Thyroid gland (tissue), 4 donors: ENCODE measurements at regions not wholly inside any gene's neighbourhood (a gene's known extent, or its start where the extent isn't known, plus 50 kb on each side); places are given as distances from the start of the nearest gene placed in this dataset.

Source experiments
- DNase-seq, 2 donors: peaks; one replicate each; pipeline ENCODE4 v3.0.0-alpha.2; 2019
- H3K27ac ChIP-seq, 3 donors: fragments of 200-600 bp; sonication (generic); 1 replicate in 2 of 3; 2 replicates in 1 of 3; pipeline ENCODE4 v1.5.1; 2016 to 2019; ENCODE audit warnings: mild to moderate bottlenecking in 1 of 3, moderate library complexity in 1 of 3
- H3K27me3 ChIP-seq: fragments of 200-600 bp; sonication (generic); one replicate; pipeline ENCODE4 v1.5.1; 2019
- H3K36me3 ChIP-seq, 2 donors: fragments of 200-600 bp; sonication (generic); one replicate each; pipeline ENCODE4 v1.5.1; 2016 to 2019
- H3K4me1 ChIP-seq, 2 donors: fragments of 200-600 bp; sonication (generic); one replicate each; pipeline ENCODE4 v1.5.1; 2017 to 2019
- H3K4me3 ChIP-seq, 3 donors: fragments of 200-600 bp; sonication (generic); replicated peaks in 1 of 3; 1 replicate in 2 of 3; 2 replicates in 1 of 3; pipeline ENCODE4 v1.5.1; 2016; ENCODE audit warnings: mild to moderate bottlenecking in 1 of 3
- H3K9me3 ChIP-seq: fragments of 200-600 bp; sonication (generic); one replicate; pipeline ENCODE4 v1.5.1; 2017
- CTCF ChIP-seq, 6 experiments: fragments of 200-600 bp in 3 of 6; fragments of 450-650 bp in 3 of 6; sonication (generic) in 3 of 6; IDR thresholded peaks; one replicate each; pipeline ENCODE4 v1.5.1; 2016 to 2019; ENCODE audit warnings: antibody characterized with exemption in 6 of 6, mild to moderate bottlenecking in 2 of 6, inconsistent platforms in 1 of 6, moderate library complexity in 1 of 6
- POLR2A ChIP-seq, 2 donors: fragments of 450-650 bp; IDR thresholded peaks; one replicate each; pipeline ENCODE4 v1.6.1; 2017; ENCODE audit warnings: antibody characterized with exemption in 2 of 2, mild to moderate bottlenecking in 2 of 2, moderate library complexity in 1 of 2
- WGBS, 2 donors: methylation state at CpG; one replicate each; pipeline ENCODE4 v1.1.5; 2017; 5-methylcytosine and 5-hydroxymethylcytosine counted together
- intact Hi-C: fragments of 100-400 bp; cut with DNase I; formaldehyde crosslinking; loops from one replicate; pipeline ENCODE4 v1.15.1; 2023

- intact Hi-C loops = no loop called here
Observed at GRCh38 chr1:209062081-209062620, 521.4 kb upstream of the CAMK1G start.

GRCh38 chr1:209062863-209063262 lies 520.7 kb upstream of the CAMK1G start:
- TF ChIP-seq CTCF (IDR thresholded peaks at IDR 0.05) = no peak
- TF ChIP-seq POLR2A (IDR thresholded peaks at IDR 0.05) = no peak
- Histone ChIP-seq H3K27ac (no peak overlapping the region), H3K27me3 (no peaks in the 10 kb centered on the region), H3K4me1 (no peaks in the 10 kb centered on the region), H3K9me3 (no peaks in the 10 kb centered on the region), H3K36me3 (no peaks in the 10 kb centered on the region), H3K4me3 (no peak overlapping the region)
- intact Hi-C loops = no loop called here
- no peak for DNase-seq
- WGBS, 2 donors = 85 to 88% methylated on average over 1 of the region's 1 CpG

More at GRCh38 chr1:209062081-209062620, 521.4 kb upstream of the CAMK1G start:
- no peaks in the 10 kb centered on the region for H3K9me3 ChIP-seq
- no peak overlapping the region for H3K4me3 ChIP-seq
- H3K27ac ChIP-seq = no peak overlapping the region
- no peaks in the 10 kb centered on the region for H3K27me3 ChIP-seq
- no peaks in the 10 kb centered on the region for H3K36me3 ChIP-seq
- 68 to 69% methylated on average over 6 of the region's 6 CpGs for WGBS, 2 donors
- TF ChIP-seq CTCF (IDR thresholded peaks at IDR 0.05) (no peak), POLR2A (IDR thresholded peaks at IDR 0.05) (no peak)
- H3K4me1 ChIP-seq = no peaks in the 10 kb centered on the region
- no peak for DNase-seq

GRCh38 chr1:209063767-209064659 lies 519.5 kb upstream of the CAMK1G start:
- Histone ChIP-seq H3K27me3 (no peaks in the 10 kb centered on the region), H3K9me3 (no peaks in the 10 kb centered on the region), H3K36me3 (no peaks in the 10 kb centered on the region), H3K27ac (no peak overlapping the region), H3K4me3 (no peak overlapping the region), H3K4me1 (no peaks in the 10 kb centered on the region)
- DNase-seq = no peak
- 76 to 84% methylated on average over 11 to 13 of the region's 13 CpGs for WGBS, 2 donors
- intact Hi-C loops = no loop called here
- TF ChIP-seq POLR2A (IDR thresholded peaks at IDR 0.05) (no peak), CTCF (IDR thresholded peaks at IDR 0.05) (no peak)

- intact Hi-C loops = no loop called here
- Histone ChIP-seq H3K27ac (no peak overlapping the region), H3K9me3 (no peaks in the 10 kb centered on the region), H3K27me3 (no peaks in the 10 kb centered on the region), H3K4me1 (no peaks in the 10 kb centered on the region), H3K36me3 (no peaks in the 10 kb centered on the region), H3K4me3 (no peak overlapping the region)
- 74 to 76% methylated on average over 11 of the region's 11 CpGs for WGBS, 2 donors
- DNase-seq = no peak
- TF ChIP-seq POLR2A (IDR thresholded peaks at IDR 0.05) (no peak), CTCF (IDR thresholded peaks at IDR 0.05) (no peak)
Observed at GRCh38 chr1:209064850-209065706, 518.4 kb upstream of the CAMK1G start.
